K562 (cell line): ENCODE measurements at regions not wholly inside any gene's neighbourhood (a gene's known extent, or its start where the extent isn't known, plus 50 kb on each side); places are given as distances from the start of the nearest gene placed in this dataset.

Experiments used
- BHLHE40 ChIP-seq: IDR thresholded peaks from 2 replicates; pipeline ENCODE4 v1.6.1; 2011; ENCODE audit warnings: low read length, improper control_type of control experiment
- CBX5 ChIP-seq: IDR thresholded peaks from 2 replicates; pipeline ENCODE4 v1.6.1; 2014; ENCODE audit warnings: low read depth, borderline replicate concordance
- CTCF ChIP-seq, 3 experiments: IDR thresholded peaks in 2 of 3; conservative IDR thresholded peaks in 1 of 3; 2 replicates each; pipeline ENCODE4 v1.5.1; 2011 to 2012; ENCODE audit warnings: low read length in 3 of 3, mild to moderate bottlenecking in 3 of 3, control low read depth in 2 of 3, improper control_type of control experiment in 1 of 3, inconsistent platforms in 1 of 3, low read depth in 1 of 3, mixed read lengths in 1 of 3, moderate library complexity in 1 of 3; ENCODE audit not compliant: insufficient read depth in 2 of 3
- ETV5 ChIP-seq: sonication (generic); formaldehyde crosslinking; IDR thresholded peaks from 2 replicates; pipeline ENCODE4 v1.4.0; 2020; ENCODE audit warnings: low read depth, mild to moderate bottlenecking, missing genetic modification reagents
- MYC ChIP-seq, 2 experiments: fragments of 250-450 bp in 1 of 2; sonication (Bioruptor Pico) in 1 of 2; IDR thresholded peaks; 2 replicates each; pipeline versions ENCODE4 v1.5.1 to v1.6.1; 2012 to 2021; ENCODE audit warnings: low read depth in 2 of 2, borderline replicate concordance in 1 of 2, improper control_type of control experiment in 1 of 2, low read length in 1 of 2, mild to moderate bottlenecking in 1 of 2, moderate library complexity in 1 of 2
- NRF1 ChIP-seq, 2 experiments: fragments of 450-650 bp; IDR thresholded peaks in 1 of 2; conservative IDR thresholded peaks in 1 of 2; 2 replicates each; pipeline ENCODE4 v1.6.1; 2014; ENCODE audit warnings: mild to moderate bottlenecking in 2 of 2
- USF2 ChIP-seq: sonication (generic); formaldehyde crosslinking; IDR thresholded peaks from 2 replicates; pipeline ENCODE4 v1.5.0; 2020; ENCODE audit warnings: missing genetic modification reagents
- ZFX ChIP-seq: sonication (generic); formaldehyde crosslinking; IDR thresholded peaks from 2 replicates; pipeline ENCODE4 v1.8.0; 2022; ENCODE audit warnings: mild to moderate bottlenecking, missing genetic modification reagents, moderate library complexity
- ZNF224 ChIP-seq: sonication (generic); formaldehyde crosslinking; IDR thresholded peaks from 2 replicates; pipeline ENCODE4 v1.8.0; 2022; ENCODE audit warnings: mild to moderate bottlenecking, missing genetic modification reagents

- no peak for TF ChIP-seq NRF1 (conservative IDR thresholded peaks at IDR 0.05 in 1 of 2, IDR thresholded peaks at IDR 0.05 in 1 of 2)
- TF ChIP-seq ZFX, result no peak
- TF ChIP-seq CTCF (IDR thresholded peaks at IDR 0.05 in 2 of 3, conservative IDR thresholded peaks at IDR 0.05 in 1 of 3; ENCODE audit: insufficient read depth in 2 of 3, low read depth in 1 of 3, low read length in 3 of 3), result no peak
- TF ChIP-seq BHLHE40, result no peak
- no peak for TF ChIP-seq CBX5
- TF ChIP-seq ETV5 (CRISPR knock-in tag), result no peak
- no peak for TF ChIP-seq USF2
- TF ChIP-seq ZNF224, result no peak
- no peak for TF ChIP-seq MYC (IDR thresholded peaks at IDR 0.05; ENCODE audit: low read depth, low read length)
- no peak for TF ChIP-seq MYC (CRISPR knock-in tag; IDR thresholded peaks at IDR 0.05; ENCODE audit: borderline replicate concordance, low read depth)
Observed at GRCh38 chr18:79608535-79608934, 71.1 kb upstream of the CTDP1 start.
